ENCODE measurements at regions not wholly inside any gene's neighbourhood (a gene's known extent, or its start where the extent isn't known, plus 50 kb on each side); places are given as distances from the start of the nearest gene placed in this dataset.

GRCh38 chr5:164053123-164053522 is 547.7 kb downstream of the MAT2B start:
- ATAC-seq (no peak), DNase-seq (no peak)

GRCh38 chr5:164054461-164054860 is 549.0 kb downstream of the MAT2B start:
- no peak for ATAC-seq
- no peaks in the 10 kb centered on the region for H3K9me3 ChIP-seq
- intact Hi-C loops (cut with DNase I), result no loop called here
- TF ChIP-seq CTCF (IDR thresholded peaks at IDR 0.05) (no peak), POLR2A (IDR thresholded peaks at IDR 0.05) (no peak)
- no peak overlapping the region for H3K4me3 ChIP-seq
- H3K4me1 ChIP-seq, result no peaks in the 10 kb centered on the region
- H3K27me3 ChIP-seq, result no peaks in the 10 kb centered on the region
- no peak for DNase-seq
- no peak overlapping the region for H3K27ac ChIP-seq
- no peaks in the 10 kb centered on the region for H3K36me3 ChIP-seq
- WGBS (ENCODE audit: insufficient coverage, low coverage, low lambda C conversion rate, missing lambda C conversion rate), result 50% methylated on average over 2 of the region's 2 CpGs

More at GRCh38 chr5:164053123-164053522, 547.7 kb downstream of the MAT2B start:
- H3K9me3 ChIP-seq, result no peaks in the 10 kb centered on the region
- H3K36me3 ChIP-seq, result no peaks in the 10 kb centered on the region
- WGBS (ENCODE audit: insufficient coverage, low coverage, low lambda C conversion rate, missing lambda C conversion rate), result 46% methylated on average over 1 of the region's 1 CpG
- intact Hi-C loops (cut with DNase I), result no loop called here
- H3K4me1 ChIP-seq, result no peaks in the 10 kb centered on the region
- no peak overlapping the region for H3K4me3 ChIP-seq
- no peaks in the 10 kb centered on the region for H3K27me3 ChIP-seq
- TF ChIP-seq CTCF (IDR thresholded peaks at IDR 0.05) (no peak), POLR2A (IDR thresholded peaks at IDR 0.05) (no peak)
- no peak overlapping the region for H3K27ac ChIP-seq

- intact Hi-C loops (cut with DNase I), result no loop called here
- 62% methylated on average over 2 of the region's 2 CpGs for WGBS (ENCODE audit: insufficient coverage, low coverage, low lambda C conversion rate, missing lambda C conversion rate)
- TF ChIP-seq POLR2A (IDR thresholded peaks at IDR 0.05), result no peak
- no peak for TF ChIP-seq CTCF (IDR thresholded peaks at IDR 0.05)
- Histone ChIP-seq H3K9me3 (no peaks in the 10 kb centered on the region), H3K4me1 (no peaks in the 10 kb centered on the region), H3K27ac (no peak overlapping the region), H3K36me3 (no peaks in the 10 kb centered on the region), H3K4me3 (no peak overlapping the region), H3K27me3 (no peaks in the 10 kb centered on the region)
- ATAC-seq, result no peak
- no peak for DNase-seq
These were observed 551.7 kb downstream of the MAT2B start for GRCh38 chr5:164057121-164057520.

GRCh38 chr5:164058621-164059020 is 553.2 kb downstream of the MAT2B start:
- no peak for DNase-seq
- Histone ChIP-seq H3K27ac (no peak overlapping the region), H3K9me3 (no peaks in the 10 kb centered on the region), H3K4me1 (no peaks in the 10 kb centered on the region), H3K27me3 (no peaks in the 10 kb centered on the region), H3K36me3 (no peaks in the 10 kb centered on the region), H3K4me3 (no peak overlapping the region)
- ATAC-seq, result no peak
- TF ChIP-seq CTCF (IDR thresholded peaks at IDR 0.05) (no peak), POLR2A (IDR thresholded peaks at IDR 0.05) (no peak)
- intact Hi-C loops (cut with DNase I), result no loop called here
- WGBS (ENCODE audit: insufficient coverage, low coverage, low lambda C conversion rate, missing lambda C conversion rate), result 38% methylated on average over 3 of the region's 3 CpGs

- Histone ChIP-seq H3K9me3 (no peaks in the 10 kb centered on the region), H3K27me3 (no peaks in the 10 kb centered on the region), H3K27ac (no peak overlapping the region), H3K36me3 (no peaks in the 10 kb centered on the region), H3K4me3 (no peak overlapping the region), H3K4me1 (no peaks in the 10 kb centered on the region)
- WGBS (ENCODE audit: insufficient coverage, low coverage, low lambda C conversion rate, missing lambda C conversion rate), result 49% methylated on average over 2 of the region's 2 CpGs
- no peak for ATAC-seq
- TF ChIP-seq CTCF (IDR thresholded peaks at IDR 0.05) (no peak), POLR2A (IDR thresholded peaks at IDR 0.05) (no peak)
- intact Hi-C loops (cut with DNase I), result no loop called here
- DNase-seq, result no peak
These were observed 554.1 kb downstream of the MAT2B start for GRCh38 chr5:164059471-164059870.
